GM21723 (cell line): ENCODE measurements at regions not wholly inside any gene's neighbourhood (a gene's known extent, or its start where the extent isn't known, plus 50 kb on each side); places are given as distances from the start of the nearest gene placed in this dataset.
"Not testable (repeated sequence)": the region's sequence is repeated elsewhere in the genome, so short reads cannot be mapped to it uniquely, and the experiment has no call there.

ENCODE experiments used
- ATAC-seq: cut with Tn5 transposase; IDR thresholded peaks from one replicate; pipeline ENCODE4 v1.9.1; 2021; ENCODE audit warnings: mild to moderate bottlenecking, moderate library complexity; ENCODE audit not compliant: unreplicated experiment

DNA sequence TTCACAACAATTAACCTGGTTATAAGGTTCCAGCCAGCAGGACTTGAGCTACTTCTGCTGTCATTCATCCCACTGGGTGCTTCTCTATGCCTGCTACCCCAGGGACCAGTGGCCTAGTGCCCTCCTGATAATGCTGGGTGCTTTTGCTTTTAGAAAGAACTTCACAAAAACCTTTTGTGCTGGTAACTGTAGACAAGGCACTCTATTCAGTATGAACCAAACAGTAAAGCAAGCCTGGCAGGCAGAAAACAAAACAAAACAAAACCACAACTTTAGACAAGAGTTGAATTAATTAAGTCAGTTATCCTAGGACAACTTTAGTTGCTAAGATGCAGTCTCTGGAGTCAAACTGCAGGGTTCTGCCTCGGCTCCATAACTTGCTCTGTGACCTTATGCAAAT lies 61.9 kb upstream of the ADGRL2 start:
- ATAC-seq: no peak

DNA sequence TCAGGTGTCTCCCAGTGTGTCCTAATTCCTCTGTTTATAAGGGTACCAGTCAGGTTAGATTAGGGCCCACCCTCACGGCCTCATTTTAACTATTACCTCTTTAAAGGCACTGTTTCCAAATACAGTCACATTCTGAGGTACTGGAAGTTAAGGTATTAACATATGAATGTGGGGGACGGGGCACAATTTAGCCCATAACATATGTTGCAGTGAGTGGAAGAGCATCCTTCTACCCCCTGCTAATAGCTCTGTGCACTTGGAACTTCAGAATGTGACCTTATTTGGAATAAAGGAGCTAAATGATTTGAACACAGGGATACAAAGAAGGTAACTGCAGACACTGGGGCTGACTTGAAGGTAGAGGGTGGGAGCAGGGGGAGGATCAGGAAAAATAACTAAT lies 67.3 kb upstream of the ADGRL2 start:
- ATAC-seq: no peak

- no peak for ATAC-seq
Observed at GRCh38 chr1:81731989-81732388, 68.7 kb upstream of the ADGRL2 start.

- no peak for ATAC-seq
Observed at GRCh38 chr1:81730881-81731280, 69.9 kb upstream of the ADGRL2 start.

DNA sequence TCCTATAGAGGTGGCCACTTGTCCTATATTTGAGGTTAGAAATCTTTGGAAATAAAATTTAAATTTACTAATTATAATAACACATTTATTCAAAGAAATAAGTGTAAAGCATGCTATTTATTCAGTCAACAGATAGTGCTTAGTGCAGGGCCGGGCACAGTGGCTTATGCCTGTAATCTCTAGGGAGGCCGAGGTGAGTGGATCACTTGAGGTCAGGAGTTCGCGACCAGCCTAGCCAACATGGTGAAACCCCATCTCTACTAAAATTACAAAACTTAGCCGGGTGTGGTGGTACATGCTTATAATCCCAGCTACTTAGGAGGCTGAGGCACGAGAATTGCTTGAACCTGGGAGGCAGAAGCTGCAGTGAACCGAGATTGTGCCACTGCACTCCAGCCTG lies 70.4 kb upstream of the ADGRL2 start:
- not testable (repeated sequence) for ATAC-seq

GRCh38 chr1:81729818-81730217 lies 70.9 kb upstream of the ADGRL2 start:
- ATAC-seq: no peak

GRCh38 chr1:81729239-81729638 lies 71.5 kb upstream of the ADGRL2 start:
- ATAC-seq: no peak

- no peak for ATAC-seq
Observed at GRCh38 chr1:81725823-81726222, 74.9 kb upstream of the ADGRL2 start.

- not testable (repeated sequence) for ATAC-seq
Observed at GRCh38 chr1:81722631-81723328, 78.0 kb upstream of the ADGRL2 start.

DNA sequence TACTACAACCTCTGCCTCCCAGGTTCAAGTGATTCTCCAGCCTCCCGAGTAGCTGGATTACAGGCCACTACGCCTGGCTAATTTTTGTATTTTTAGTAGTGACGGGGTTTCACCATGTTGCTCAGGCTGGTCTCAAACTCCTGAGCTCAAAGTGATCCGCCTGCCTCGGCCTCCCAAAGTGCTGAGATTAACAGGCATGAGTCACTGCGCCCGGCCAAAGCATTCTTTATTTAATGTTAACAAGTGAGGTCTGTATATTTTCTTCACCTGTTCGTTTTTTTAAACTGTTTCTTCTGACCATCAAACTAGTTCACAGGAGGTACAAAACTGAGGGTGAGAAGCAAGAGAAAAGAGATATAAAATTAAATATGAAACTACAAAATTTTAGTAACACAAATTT lies 80.5 kb upstream of the ADGRL2 start:
- not testable (repeated sequence) for ATAC-seq

DNA sequence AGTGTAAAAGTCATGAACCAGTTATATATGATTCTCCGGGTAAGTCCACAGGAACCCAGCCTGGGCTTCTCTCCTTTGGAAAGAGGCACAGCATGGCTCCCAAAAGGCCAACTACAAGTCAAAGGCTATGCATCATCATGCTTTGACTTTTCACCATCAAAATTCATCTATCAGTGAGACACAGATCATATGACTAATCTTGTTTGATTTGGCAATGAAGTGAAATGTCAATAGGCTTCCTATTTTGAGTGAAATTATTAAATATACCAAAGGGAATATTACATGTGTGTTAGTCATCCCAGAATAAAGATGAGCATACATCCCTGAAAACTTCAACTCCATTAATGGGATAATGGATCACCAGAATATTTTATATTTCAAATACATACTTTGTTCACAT lies 83.5 kb upstream of the ADGRL2 start:
- ATAC-seq: no peak

- ATAC-seq: no peak
Observed at GRCh38 chr1:81715391-81715790, 85.3 kb upstream of the ADGRL2 start.

- ATAC-seq: no peak
Observed at GRCh38 chr1:81714636-81715035, 86.1 kb upstream of the ADGRL2 start.

DNA sequence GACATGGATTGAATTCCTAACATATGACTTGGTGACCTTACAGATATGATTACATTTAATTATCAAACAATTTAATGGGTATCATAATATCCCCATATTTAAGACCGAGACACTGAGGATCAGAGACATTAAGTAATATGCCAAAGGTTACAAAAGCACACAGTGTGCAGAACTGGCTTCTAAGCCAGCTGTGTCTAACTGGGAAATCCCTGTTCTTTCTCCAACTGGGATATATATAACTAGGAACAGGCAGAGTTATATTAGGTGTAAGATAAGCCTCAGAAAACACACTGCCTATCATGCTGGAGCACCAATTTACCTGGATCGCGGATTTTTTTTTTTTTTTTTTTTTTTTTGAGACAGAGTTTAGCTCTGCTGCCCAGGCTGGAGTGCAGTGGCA lies 88.3 kb upstream of the ADGRL2 start:
- ATAC-seq: no peak

DNA sequence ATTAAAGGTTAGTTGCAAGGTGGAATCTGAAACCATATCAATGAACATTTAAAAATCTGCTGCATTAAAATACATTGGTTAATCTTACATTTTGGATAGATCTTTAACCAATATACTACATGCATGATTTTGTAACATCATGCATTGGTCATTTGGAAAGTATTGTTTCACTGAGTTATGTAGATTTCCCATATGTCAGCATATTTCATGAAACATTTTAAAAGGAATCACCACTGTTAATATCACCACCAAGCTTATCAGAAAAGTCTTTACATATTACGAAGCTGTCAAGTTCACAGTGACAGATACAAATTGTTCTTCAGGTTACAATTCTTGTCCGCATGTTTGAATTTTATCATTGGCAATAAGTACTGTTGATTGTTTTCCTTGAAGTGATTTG lies 89.9 kb upstream of the ADGRL2 start:
- no peak for ATAC-seq

GRCh38 chr1:81708250-81708649 lies 92.5 kb upstream of the ADGRL2 start:
- ATAC-seq: no peak

DNA sequence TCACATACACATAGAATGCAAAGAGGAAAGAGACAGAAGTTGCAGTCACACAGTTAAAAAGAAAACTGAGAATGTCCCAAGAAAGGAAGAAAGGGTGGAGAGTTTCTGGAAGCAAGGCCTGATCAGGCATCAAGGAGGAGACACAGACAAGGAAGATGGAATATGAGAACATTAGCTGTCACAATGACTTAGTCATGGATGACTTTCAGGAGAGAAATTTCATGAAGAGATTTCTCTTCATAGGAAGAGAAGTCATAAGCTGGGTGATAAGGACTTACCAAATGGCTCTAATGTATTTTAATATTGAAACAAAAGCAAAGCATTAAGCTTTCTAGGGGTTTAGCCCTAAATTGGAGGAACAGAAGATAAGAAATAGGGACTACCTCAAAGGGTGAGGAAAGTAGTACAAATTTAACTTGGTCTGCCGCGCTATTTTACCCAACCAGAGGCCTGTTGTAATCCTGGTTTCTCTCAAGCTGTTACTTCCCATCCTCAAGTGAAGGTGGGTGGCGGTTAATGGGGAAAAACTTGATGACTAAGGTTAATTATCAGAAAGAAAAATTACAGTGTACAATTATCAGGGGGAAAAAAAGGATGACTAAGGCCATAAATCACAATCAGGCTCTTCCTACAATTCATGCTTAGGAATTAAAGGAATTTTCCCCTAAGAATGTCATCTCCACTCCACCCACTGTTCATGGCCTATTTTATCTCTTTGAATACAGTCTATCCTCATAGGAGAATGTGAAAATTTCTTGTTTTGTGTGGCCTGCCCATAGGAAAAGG lies 93.9 kb upstream of the ADGRL2 start:
- no peak for ATAC-seq

GRCh38 chr1:81703756-81704463 lies 96.8 kb upstream of the ADGRL2 start:
- ATAC-seq: no peak

DNA sequence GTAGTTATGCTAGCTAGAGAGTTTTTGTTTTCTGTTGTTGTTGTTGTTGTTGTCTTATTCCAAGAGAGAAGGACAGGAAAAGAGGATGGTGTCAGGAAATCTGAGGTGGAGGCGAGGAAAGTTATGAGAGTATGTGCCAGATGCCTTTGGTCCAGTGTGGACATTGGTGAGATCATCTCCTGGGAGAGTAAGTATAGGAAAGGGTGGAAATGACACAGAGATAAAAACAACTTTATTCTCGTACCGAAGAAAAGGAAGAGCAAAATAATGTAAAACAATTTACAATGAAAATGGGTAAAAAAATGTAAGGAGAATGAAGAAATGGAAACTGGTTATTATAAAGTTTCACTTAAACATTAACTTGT lies 97.4 kb upstream of the ADGRL2 start:
- ATAC-seq: no peak

DNA sequence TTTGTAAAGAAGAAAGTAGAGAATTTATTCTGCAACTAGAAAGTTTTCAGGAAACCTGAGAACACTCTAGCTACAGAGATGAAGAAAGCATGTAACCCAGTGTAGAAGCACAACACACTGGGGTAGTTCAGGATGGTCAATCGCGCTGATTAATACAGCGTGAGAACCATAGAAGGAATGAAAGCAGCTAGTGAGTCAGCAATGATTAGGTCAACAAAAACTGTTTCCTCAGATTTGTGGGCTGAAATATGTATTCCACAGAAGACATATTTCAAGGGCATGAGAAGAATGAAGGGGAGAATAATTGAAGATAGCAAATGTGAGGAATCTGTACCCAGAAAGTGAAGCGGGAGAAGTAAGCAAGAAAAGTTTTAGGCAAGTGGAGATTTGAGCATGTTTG lies 97.8 kb upstream of the ADGRL2 start:
- no peak for ATAC-seq

DNA sequence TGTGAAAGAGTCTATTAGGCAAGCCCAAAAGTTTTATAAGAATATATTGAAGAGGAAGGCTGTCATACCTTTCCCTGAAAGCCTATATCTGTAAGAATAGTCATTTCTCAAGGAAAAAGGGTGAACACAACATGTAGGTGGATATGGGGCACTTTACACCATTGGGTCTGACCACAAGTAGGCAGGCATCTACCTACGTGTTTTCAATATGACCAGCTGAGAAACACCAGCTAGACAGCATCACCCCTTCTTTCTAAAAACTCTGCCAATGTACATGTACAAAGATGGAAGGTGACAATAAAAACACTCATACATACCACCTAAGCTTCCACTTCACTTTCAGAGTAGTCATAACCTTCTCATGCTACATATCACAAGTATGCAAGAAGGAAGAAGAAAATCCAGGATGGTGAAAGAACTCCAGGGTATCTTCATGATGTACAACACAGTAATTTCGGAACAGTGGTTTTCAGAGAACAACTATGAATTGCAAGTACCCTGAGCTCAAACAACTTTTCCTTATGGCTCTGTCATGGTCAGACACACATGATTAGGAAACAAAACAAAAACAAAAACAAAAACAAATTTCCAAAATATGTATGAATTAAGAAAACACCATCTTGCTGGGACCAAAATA lies 98.5 kb upstream of the ADGRL2 start:
- ATAC-seq: no peak
